GM19372 (cell line): ENCODE measurements at regions not wholly inside any gene's neighbourhood (a gene's known extent, or its start where the extent isn't known, plus 50 kb on each side); places are given as distances from the start of the nearest gene placed in this dataset.
"Not testable (repeated sequence)": the region's sequence is repeated elsewhere in the genome, so short reads cannot be mapped to it uniquely, and the experiment has no call there.

Source experiments
- ATAC-seq: cut with Tn5 transposase; IDR thresholded peaks from one replicate; pipeline ENCODE4 v1.9.1; 2021; ENCODE audit warnings: mild to moderate bottlenecking, low read depth, moderate library complexity; ENCODE audit not compliant: unreplicated experiment

- ATAC-seq = no peak
Observed at GRCh38 chr4:177494791-177495190, 52.6 kb upstream of the AGA start.

- ATAC-seq = not testable (repeated sequence)
Observed at GRCh38 chr4:177495626-177496025, 53.4 kb upstream of the AGA start.

GRCh38 chr4:177499537-177499936 is 57.3 kb upstream of the AGA start:
- no peak for ATAC-seq

- ATAC-seq = no peak
Observed at GRCh38 chr4:177505171-177505615, 63.0 kb upstream of the AGA start.

GRCh38 chr4:177508662-177509061 is 66.4 kb upstream of the AGA start:
- ATAC-seq = no peak

GRCh38 chr4:177509226-177509745 is 67.0 kb upstream of the AGA start:
- no peak for ATAC-seq

GRCh38 chr4:177511611-177512010 is 69.4 kb upstream of the AGA start:
- ATAC-seq = no peak

GRCh38 chr4:177512646-177513045 is 70.4 kb upstream of the AGA start:
- no peak for ATAC-seq

- no peak for ATAC-seq
Observed at GRCh38 chr4:177517862-177518261, 75.6 kb upstream of the AGA start.

GRCh38 chr4:177519481-177520260 is 77.4 kb upstream of the AGA start:
- ATAC-seq = no peak

GRCh38 chr4:177528620-177529019 is 86.4 kb upstream of the AGA start:
- ATAC-seq = no peak

GRCh38 chr4:177530561-177530960 is 88.3 kb upstream of the AGA start:
- ATAC-seq = no peak

- ATAC-seq = no peak
Observed at GRCh38 chr4:177532358-177532757, 90.1 kb upstream of the AGA start.

- not testable (repeated sequence) for ATAC-seq
Observed at GRCh38 chr4:177534841-177535240, 92.6 kb upstream of the AGA start.

- ATAC-seq = no peak
Observed at GRCh38 chr4:177546745-177547144, 104.5 kb upstream of the AGA start.

- ATAC-seq = no peak
Observed at GRCh38 chr4:177547985-177548384, 105.7 kb upstream of the AGA start.

- no peak for ATAC-seq
Observed at GRCh38 chr4:177555007-177555574, 112.9 kb upstream of the AGA start.

- ATAC-seq = no peak
Observed at GRCh38 chr4:177557416-177557815, 115.2 kb upstream of the AGA start.

GRCh38 chr4:177558995-177559394 is 116.8 kb upstream of the AGA start:
- no peak for ATAC-seq

GRCh38 chr4:177562163-177562562 is 119.9 kb upstream of the AGA start:
- ATAC-seq = no peak

- ATAC-seq = no peak
Observed at GRCh38 chr4:177562859-177563258, 120.6 kb upstream of the AGA start.

GRCh38 chr4:177566691-177567090 is 124.5 kb upstream of the AGA start:
- ATAC-seq = no peak
